H9 (cell line): ENCODE measurements at regions not wholly inside any gene's neighbourhood (a gene's known extent, or its start where the extent isn't known, plus 50 kb on each side); places are given as distances from the start of the nearest gene placed in this dataset.

ENCODE experiments used
- DNase-seq: peaks from one replicate; pipeline ENCODE4 v3.0.0-alpha.2; 2017
- H2AFZ ChIP-seq: one replicate; pipeline ENCODE4 v1.6.1; 2013; ENCODE audit warnings: mild to moderate bottlenecking, low read length, control low read depth, moderate library complexity
- H2AK5ac ChIP-seq: 2 replicates; pipeline ENCODE4 v1.6.1; 2013; ENCODE audit warnings: low read length, control low read depth, mixed read lengths; ENCODE audit not compliant: insufficient read length
- H2BK120ac ChIP-seq: one replicate; pipeline ENCODE4 v1.6.1; 2013; ENCODE audit warnings: low read depth, mild to moderate bottlenecking, low read length, control low read depth, inconsistent platforms; ENCODE audit not compliant: poor library complexity, severe bottlenecking
- H2BK12ac ChIP-seq: 2 replicates; pipeline ENCODE4 v1.6.1; 2013; ENCODE audit warnings: low read length, control low read depth, mixed read lengths, low read depth; ENCODE audit not compliant: insufficient read length
- H2BK15ac ChIP-seq: 2 replicates; pipeline ENCODE4 v1.6.1; 2013; ENCODE audit warnings: low read depth, low read length, control low read depth
- H2BK20ac ChIP-seq: one replicate; pipeline ENCODE4 v1.6.1; 2013; ENCODE audit warnings: low read depth, mild to moderate bottlenecking, low read length, control low read depth, inconsistent platforms; ENCODE audit not compliant: poor library complexity, severe bottlenecking
- H2BK5ac ChIP-seq: 2 replicates; pipeline ENCODE4 v1.6.1; 2013; ENCODE audit warnings: low read length, control low read depth, mixed read lengths; ENCODE audit not compliant: insufficient read length
- H3K14ac ChIP-seq: 2 replicates; pipeline ENCODE4 v1.6.1; 2013; ENCODE audit warnings: low read length, control low read depth; ENCODE audit not compliant: insufficient read depth
- H3K18ac ChIP-seq: 2 replicates; pipeline ENCODE4 v1.6.1; 2013; ENCODE audit warnings: low read depth, mild to moderate bottlenecking, mixed read lengths, low read length, control low read depth; ENCODE audit not compliant: insufficient read length
- H3K23ac ChIP-seq: 2 replicates; pipeline ENCODE4 v1.6.1; 2013; ENCODE audit warnings: low read length, control low read depth, mixed read lengths, low read depth; ENCODE audit not compliant: insufficient read length
- H3K23me2 ChIP-seq: 2 replicates; pipeline ENCODE4 v1.6.1; 2013; ENCODE audit warnings: low read depth, mild to moderate bottlenecking, mixed read lengths, low read length, control low read depth; ENCODE audit not compliant: insufficient read length, poor library complexity, severe bottlenecking
- H3K27ac ChIP-seq: 2 replicates; pipeline ENCODE4 v1.5.1; 2013; ENCODE audit warnings: low read length, control low read depth, mixed read lengths, low read depth; ENCODE audit not compliant: insufficient read length
- H3K27me3 ChIP-seq: 2 replicates; pipeline ENCODE4 v1.6.1; 2013; ENCODE audit warnings: low read length, control low read depth, inconsistent platforms; ENCODE audit not compliant: insufficient read depth
- H3K4ac ChIP-seq: 2 replicates; pipeline ENCODE4 v1.6.1; 2013; ENCODE audit warnings: low read depth, mild to moderate bottlenecking, control low read depth, inconsistent platforms, low read length, moderate library complexity
- H3K4me1 ChIP-seq: 2 replicates; pipeline ENCODE4 v1.6.1; 2013; ENCODE audit warnings: low read length, control low read depth, inconsistent platforms; ENCODE audit not compliant: insufficient read depth
- H3K4me2 ChIP-seq: 2 replicates; pipeline ENCODE4 v1.6.1; 2013; ENCODE audit warnings: low read length, control low read depth, mixed read lengths; ENCODE audit not compliant: insufficient read length, insufficient read depth
- H3K56ac ChIP-seq: 2 replicates; pipeline ENCODE4 v1.6.1; 2013; ENCODE audit warnings: low read depth, mild to moderate bottlenecking, mixed read lengths, low read length, control low read depth; ENCODE audit not compliant: insufficient read length
- H3K79me1 ChIP-seq: 2 replicates; pipeline ENCODE4 v1.6.1; 2013; ENCODE audit warnings: low read depth, mild to moderate bottlenecking, moderate library complexity, low read length, control low read depth, inconsistent platforms; ENCODE audit not compliant: insufficient read depth, poor library complexity, severe bottlenecking
- H3K79me2 ChIP-seq: 2 replicates; pipeline ENCODE4 v1.6.1; 2013; ENCODE audit warnings: low read length, control low read depth, inconsistent platforms; ENCODE audit not compliant: insufficient read depth
- H3K9ac ChIP-seq: 2 replicates; pipeline ENCODE4 v1.6.1; 2013; ENCODE audit warnings: low read length, control low read depth, mixed read lengths; ENCODE audit not compliant: insufficient read length; ENCODE audit errors: extremely low read depth
- H3K9me3 ChIP-seq: one replicate; pipeline ENCODE4 v1.6.1; 2013; ENCODE audit warnings: low read depth, low read length, inconsistent platforms; ENCODE audit not compliant: control insufficient read depth
- H3T11ph ChIP-seq: one replicate; pipeline ENCODE4 v1.6.1; 2013; ENCODE audit warnings: mild to moderate bottlenecking, low read length, control low read depth, inconsistent platforms
- H4K20me1 ChIP-seq: one replicate; pipeline ENCODE4 v1.6.1; 2013; ENCODE audit not compliant: control insufficient read depth, insufficient read length, insufficient read depth
- H4K5ac ChIP-seq: 2 replicates; pipeline ENCODE4 v1.6.1; 2013; ENCODE audit warnings: low read depth, mild to moderate bottlenecking, mixed read lengths, low read length, control low read depth; ENCODE audit not compliant: insufficient read length
- H4K8ac ChIP-seq: replicated peaks from 2 replicates; pipeline ENCODE4 v1.6.1; 2013; ENCODE audit warnings: low read length, control low read depth, mixed read lengths, low read depth; ENCODE audit not compliant: insufficient read length
- H4K91ac ChIP-seq: 2 replicates; pipeline ENCODE4 v1.6.1; 2013; ENCODE audit warnings: low read depth, mild to moderate bottlenecking, moderate library complexity, mixed read lengths, low read length, control low read depth; ENCODE audit not compliant: insufficient read length
- H3K27ac Mint-ChIP-seq, 3 experiments: 2 replicates in 2 of 3; 3 replicates in 1 of 3; pipeline ENCODE4 v1.8.0; 2020 to 2021; ENCODE audit warnings: mixed read lengths in 3 of 3, mild to moderate bottlenecking in 1 of 3, moderate library complexity in 1 of 3
- H3K27me3 Mint-ChIP-seq: 2 replicates; pipeline ENCODE4 v1.8.0; 2021; ENCODE audit warnings: low read depth, mild to moderate bottlenecking, moderate library complexity, mixed read lengths
- H3K36me3 Mint-ChIP-seq, 3 experiments: 2 replicates in 2 of 3; 3 replicates in 1 of 3; pipeline ENCODE4 v1.8.0; 2020 to 2021; ENCODE audit warnings: low read depth in 3 of 3, mixed read lengths in 3 of 3; ENCODE audit not compliant: insufficient read depth in 1 of 3
- H3K4me1 Mint-ChIP-seq, 2 experiments: 2 replicates each; pipeline ENCODE4 v1.8.0; 2020; ENCODE audit warnings: mixed read lengths in 2 of 2
- H3K4me3 Mint-ChIP-seq, 2 experiments: 2 replicates in 1 of 2; 3 replicates in 1 of 2; pipeline ENCODE4 v1.8.0; 2020 to 2021; ENCODE audit warnings: mild to moderate bottlenecking in 2 of 2, mixed read lengths in 2 of 2, moderate library complexity in 1 of 2
- H3K9me3 Mint-ChIP-seq, 2 experiments: 2 replicates in 1 of 2; 3 replicates in 1 of 2; pipeline ENCODE4 v1.8.0; 2020; ENCODE audit warnings: mild to moderate bottlenecking in 2 of 2, mixed read lengths in 2 of 2, moderate library complexity in 1 of 2
- WGBS: extraction: QIAGEN DNeasy Blood & Tissue Kit; methylation state at CpG from one replicate; pipeline ENCODE4 v1.1.7; 2013; ENCODE audit warnings: missing lambda C conversion rate, low lambda C conversion rate, mixed read lengths; ENCODE audit not compliant: insufficient read length; ENCODE audit errors: extremely low coverage; 5-methylcytosine and 5-hydroxymethylcytosine counted together
- TF ChIP-seq, protein P1 (sequence below): fragments of 200-600 bp; sonication (generic); conservative IDR thresholded peaks from 3 replicates; pipeline ENCODE4 v1.8.0; 2021; ENCODE audit warnings: antibody characterized with exemption, mild to moderate bottlenecking

DNA sequence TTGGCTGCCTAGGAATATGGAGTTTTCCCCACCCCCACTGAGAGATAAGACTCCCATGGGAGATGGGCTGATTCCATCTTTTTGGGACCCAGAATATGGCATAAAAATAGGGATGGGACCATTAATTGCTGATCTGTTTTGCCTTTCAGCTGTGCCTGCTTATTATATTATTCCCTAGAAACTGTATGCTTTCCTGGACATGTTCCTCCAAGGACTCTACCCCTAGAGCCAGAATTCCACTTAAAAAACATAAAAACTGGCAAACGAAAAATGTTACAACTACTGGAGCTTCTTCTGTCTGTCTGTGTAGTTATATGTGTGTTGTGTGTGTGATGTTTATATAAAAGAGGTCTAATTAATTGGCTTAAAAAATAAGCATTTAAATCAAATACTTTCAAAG is 159.9 kb upstream of the PRR20A start:
- H2BK120ac ChIP-seq = no peak overlapping the region
- TF ChIP-seq, protein P1, sequence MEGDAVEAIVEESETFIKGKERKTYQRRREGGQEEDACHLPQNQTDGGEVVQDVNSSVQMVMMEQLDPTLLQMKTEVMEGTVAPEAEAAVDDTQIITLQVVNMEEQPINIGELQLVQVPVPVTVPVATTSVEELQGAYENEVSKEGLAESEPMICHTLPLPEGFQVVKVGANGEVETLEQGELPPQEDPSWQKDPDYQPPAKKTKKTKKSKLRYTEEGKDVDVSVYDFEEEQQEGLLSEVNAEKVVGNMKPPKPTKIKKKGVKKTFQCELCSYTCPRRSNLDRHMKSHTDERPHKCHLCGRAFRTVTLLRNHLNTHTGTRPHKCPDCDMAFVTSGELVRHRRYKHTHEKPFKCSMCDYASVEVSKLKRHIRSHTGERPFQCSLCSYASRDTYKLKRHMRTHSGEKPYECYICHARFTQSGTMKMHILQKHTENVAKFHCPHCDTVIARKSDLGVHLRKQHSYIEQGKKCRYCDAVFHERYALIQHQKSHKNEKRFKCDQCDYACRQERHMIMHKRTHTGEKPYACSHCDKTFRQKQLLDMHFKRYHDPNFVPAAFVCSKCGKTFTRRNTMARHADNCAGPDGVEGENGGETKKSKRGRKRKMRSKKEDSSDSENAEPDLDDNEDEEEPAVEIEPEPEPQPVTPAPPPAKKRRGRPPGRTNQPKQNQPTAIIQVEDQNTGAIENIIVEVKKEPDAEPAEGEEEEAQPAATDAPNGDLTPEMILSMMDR = no peak
- H3K4me1 ChIP-seq = no peaks in the 10 kb centered on the region
- H2BK20ac ChIP-seq = no peak overlapping the region
- H3K9me3 ChIP-seq = no peaks in the 10 kb centered on the region
- no peak overlapping the region for H3T11ph ChIP-seq
- no peak overlapping the region for H3K4me2 ChIP-seq
- H4K91ac ChIP-seq = no peak overlapping the region
- H3K23me2 ChIP-seq = no peaks in the 10 kb centered on the region
- H3K27ac ChIP-seq = no peak overlapping the region
- H2AFZ ChIP-seq = no peak overlapping the region
- no peak overlapping the region for H3K23ac ChIP-seq
- H2BK15ac ChIP-seq = no peak overlapping the region
- no peaks in the 10 kb centered on the region for H3K79me2 ChIP-seq
- H2BK12ac ChIP-seq = no peak overlapping the region
- Mint-ChIP-seq H3K9me3 (peaks cover 4 to 6% of the 10 kb centered on the region in 2 experiments; a peak in 3 of 5 replicates), H3K27ac (no peak overlapping the region), H3K4me3 (no peak overlapping the region), H3K27me3 (no peaks in the 10 kb centered on the region), H3K36me3 (peaks cover 0 to 5% (median 4%) of the 10 kb centered on the region in 3 experiments; a peak in 4 of 7 replicates), H3K4me1 (peaks cover 4 to 6% of the 10 kb centered on the region in 2 experiments)
- no peak overlapping the region for H4K5ac ChIP-seq
- H4K20me1 ChIP-seq = no peaks in the 10 kb centered on the region
- no peak overlapping the region for H2BK5ac ChIP-seq
- H3K79me1 ChIP-seq = no peaks in the 10 kb centered on the region
- no peak overlapping the region for H3K56ac ChIP-seq
- no peak overlapping the region for H2AK5ac ChIP-seq
- no peaks in the 10 kb centered on the region for H3K27me3 ChIP-seq
- H3K14ac ChIP-seq = no peak overlapping the region
- WGBS = no CpG with 5 or more reads among the region's 1 CpG
- no peak overlapping the region for H4K8ac ChIP-seq
- no peak overlapping the region for H3K9ac ChIP-seq
- no peak for DNase-seq
- no peak overlapping the region for H3K18ac ChIP-seq
- H3K4ac ChIP-seq = no peak overlapping the region
